HCT116 (cell line): ENCODE measurements at regions not wholly inside any gene's neighbourhood (a gene's known extent, or its start where the extent isn't known, plus 50 kb on each side); places are given as distances from the start of the nearest gene placed in this dataset.

Experiments
- ATAC-seq: fragments of 200-7000 bp; cut with Tn5 transposase; 2 replicates; pipeline ENCODE4 v1.9.1; 2020; ENCODE audit warnings: mild to moderate bottlenecking, moderate library complexity
- BruUV-seq: library from RNA; stranded (reverse); fragments of 400-500 nt; replicated peaks from 2 replicates; lab custom pipeline; 2021; lab: Mats Ljungman, UMichigan
- CTCF ChIA-PET: fragments of 300-600 bp; sonication (Branson Sonifier 250); formaldehyde crosslinking; loops from one replicate; lab custom pipeline; 2021; ENCODE audit warnings: antibody characterized with exemption; lab: Charles Lee
- POLR2A ChIA-PET: fragments of 300-600, 350-600 bp; sonication (Branson Sonifier 250); formaldehyde crosslinking; loops from one replicate; lab custom pipeline; 2021; ENCODE audit warnings: antibody characterized with exemption; lab: Charles Lee
- RAD21 ChIA-PET, 2 experiments: fragments of 300-600 bp; sonication (Branson Sonifier 250); formaldehyde crosslinking; loops; one replicate each; lab custom pipeline; 2023; ENCODE audit warnings: low total read pairs in 2 of 2; ENCODE audit not compliant: uncharacterized antibody in 2 of 2, unreplicated experiment in 2 of 2, low non-redundant PET in 1 of 2; lab: Charles Lee
- DNase-seq: peaks from one replicate; pipeline ENCODE4 v3.0.0-alpha.2; 2010; ENCODE audit warnings: low read depth, low spot score
- H2AFZ ChIP-seq: fragments of 200-600 bp; shearing (Covaris generic), sonication (generic); 2 replicates; pipeline ENCODE4 v1.6.1; 2017; ENCODE audit warnings: low read depth, mixed run types, mixed read lengths, antibody characterized with exemption, low read length; ENCODE audit not compliant: poor library complexity, severe bottlenecking
- H3K27ac ChIP-seq: 2 replicates; pipeline ENCODE4 v1.5.1; 2012; ENCODE audit warnings: low read depth, low read length
- H3K27me3 ChIP-seq: fragments of 200-600 bp; sonication (generic); 2 replicates; pipeline ENCODE4 v1.6.1; 2016; ENCODE audit warnings: mixed run types, low read length, mixed read lengths; ENCODE audit not compliant: insufficient read depth
- H3K36me3 ChIP-seq, 2 experiments: fragments of 200-500 bp in 1 of 2; fragments of 200-600 bp in 1 of 2; sonication (Bioruptor generic) in 1 of 2; sonication (generic) in 1 of 2; 2 replicates each; pipeline versions ENCODE4 v1.5.1 to v1.6.1; 2014 to 2016; ENCODE audit warnings: low read length in 2 of 2, inconsistent platforms in 1 of 2, mixed read lengths in 1 of 2, mixed run types in 1 of 2; ENCODE audit not compliant: insufficient read depth in 2 of 2, control insufficient read depth in 1 of 2
- H3K4me1 ChIP-seq, 2 experiments: fragments of 200-600 bp in 1 of 2; sonication (generic) in 1 of 2; 2 replicates each; pipeline versions ENCODE4 v1.5.1 to v1.6.1; 2012 to 2017; ENCODE audit warnings: low read length in 2 of 2, inconsistent platforms in 1 of 2, mild to moderate bottlenecking in 1 of 2, mixed read lengths in 1 of 2, mixed run types in 1 of 2, moderate library complexity in 1 of 2; ENCODE audit not compliant: insufficient read depth in 2 of 2, control insufficient read depth in 1 of 2
- H3K4me2 ChIP-seq: fragments of 200-600 bp; sonication (generic); 2 replicates; pipeline ENCODE4 v1.6.1; 2017; ENCODE audit warnings: mixed run types, low read length, mixed read lengths
- H3K4me3 ChIP-seq, 2 experiments: fragments of 200-600 bp in 1 of 2; sonication (generic) in 1 of 2; replicated peaks in 1 of 2; 2 replicates each; pipeline ENCODE4 v1.5.1; 2011 to 2016; ENCODE audit warnings: low read length in 2 of 2, control low read depth in 1 of 2, low read depth in 1 of 2, mild to moderate bottlenecking in 1 of 2, mixed read lengths in 1 of 2, mixed run types in 1 of 2
- H3K79me2 ChIP-seq: fragments of 200-600 bp; sonication (generic); 2 replicates; pipeline ENCODE4 v1.6.1; 2017; ENCODE audit warnings: mild to moderate bottlenecking, mixed run types, low read length, moderate library complexity, mixed read lengths; ENCODE audit not compliant: insufficient read depth
- H3K9ac ChIP-seq: fragments of 200-600 bp; sonication (generic); 2 replicates; pipeline ENCODE4 v1.6.1; 2016; ENCODE audit warnings: low read length, mixed read lengths
- H3K9me2 ChIP-seq: fragments of 200-600 bp; sonication (generic), shearing (Covaris generic); 2 replicates; pipeline ENCODE4 v1.6.1; 2017; ENCODE audit warnings: mixed run types, mild to moderate bottlenecking, moderate library complexity; ENCODE audit not compliant: insufficient read depth
- H3K9me3 ChIP-seq, 2 experiments: fragments of 200-500 bp in 1 of 2; fragments of 200-600 bp in 1 of 2; sonication (Bioruptor generic) in 1 of 2; sonication (generic) in 1 of 2; 2 replicates each; pipeline ENCODE4 v1.6.1; 2014 to 2017; ENCODE audit warnings: low read length in 2 of 2, mixed read lengths in 2 of 2, inconsistent platforms in 1 of 2, low read depth in 1 of 2, mild to moderate bottlenecking in 1 of 2, mixed run types in 1 of 2, moderate library complexity in 1 of 2; ENCODE audit not compliant: control insufficient read depth in 1 of 2, insufficient read depth in 1 of 2
- H4K20me1 ChIP-seq: fragments of 200-600 bp; sonication (generic), shearing (Covaris generic); 2 replicates; pipeline ENCODE4 v1.6.1; 2017; ENCODE audit warnings: mixed run types, mild to moderate bottlenecking, moderate library complexity; ENCODE audit not compliant: insufficient read depth
- CBX3 ChIP-seq: IDR thresholded peaks from 2 replicates; pipeline ENCODE4 v1.6.1; 2012; ENCODE audit warnings: low read depth
- CEBPB ChIP-seq: IDR thresholded peaks from 2 replicates; pipeline ENCODE4 v1.6.1; 2012; ENCODE audit warnings: low read depth
- EGR1 ChIP-seq: IDR thresholded peaks from 2 replicates; pipeline ENCODE4 v1.6.1; 2012; ENCODE audit warnings: low read depth
- ELF1 ChIP-seq: IDR thresholded peaks from 2 replicates; pipeline ENCODE4 v1.6.1; 2012; ENCODE audit warnings: low read depth, borderline replicate concordance
- EZH2phosphoT487 ChIP-seq: fragments of 200-600 bp; IDR thresholded peaks from 2 replicates; pipeline ENCODE4 v1.6.1; 2018; ENCODE audit warnings: antibody characterized with exemption, borderline replicate concordance
- FOSL1 ChIP-seq: IDR thresholded peaks from 2 replicates; pipeline ENCODE4 v1.6.1; 2012; ENCODE audit warnings: low read depth
- POLR2AphosphoS5 ChIP-seq: IDR thresholded peaks from 2 replicates; pipeline ENCODE4 v1.6.1; 2011; ENCODE audit warnings: mild to moderate bottlenecking, low read depth, low read length, moderate library complexity
- SRF ChIP-seq: IDR thresholded peaks from 2 replicates; pipeline ENCODE4 v1.6.1; 2012; ENCODE audit warnings: low read depth
- ZFX ChIP-seq: fragments of 450-650 bp; IDR thresholded peaks from 2 replicates; pipeline ENCODE4 v1.6.1; 2017
- ZNF274 ChIP-seq: fragments of 200-500 bp; sonication (Bioruptor generic); IDR thresholded peaks from 2 replicates; pipeline ENCODE4 v1.6.1; 2014; ENCODE audit warnings: mild to moderate bottlenecking, low read depth, low read length, inconsistent platforms
- intact Hi-C: fragments of 100-400 bp; cut with micrococcal nuclease; formaldehyde crosslinking; loops from 2 replicates; pipeline ENCODE4 v1.10.0; 2022
- TF ChIP-seq, protein P1 (sequence below): IDR thresholded peaks from 2 replicates; pipeline ENCODE4 v1.6.1; 2011; ENCODE audit warnings: mild to moderate bottlenecking, low read length, moderate library complexity; ENCODE audit not compliant: insufficient replicate concordance; ENCODE audit errors: extremely low read depth
- TF ChIP-seq, protein P2 (sequence below): IDR thresholded peaks from 2 replicates; pipeline ENCODE4 v1.6.1; 2012
- TF ChIP-seq, protein P3 (sequence below): IDR thresholded peaks from 2 replicates; pipeline ENCODE4 v1.6.1; 2012; ENCODE audit warnings: low read depth
- TF ChIP-seq, protein P4 (sequence below), 3 experiments: fragments of 200-600 bp in 1 of 3; sonication (generic) in 1 of 3; IDR thresholded peaks in 2 of 3; conservative IDR thresholded peaks in 1 of 3; 2 replicates each; pipeline ENCODE4 v1.5.1; 2012 to 2017; ENCODE audit warnings: low read depth in 2 of 3, low read length in 2 of 3, antibody characterized with exemption in 1 of 3, borderline replicate concordance in 1 of 3, control low read depth in 1 of 3, mild to moderate bottlenecking in 1 of 3, mixed read lengths in 1 of 3, mixed run types in 1 of 3, moderate library complexity in 1 of 3; ENCODE audit not compliant: insufficient read depth in 1 of 3

DNA sequence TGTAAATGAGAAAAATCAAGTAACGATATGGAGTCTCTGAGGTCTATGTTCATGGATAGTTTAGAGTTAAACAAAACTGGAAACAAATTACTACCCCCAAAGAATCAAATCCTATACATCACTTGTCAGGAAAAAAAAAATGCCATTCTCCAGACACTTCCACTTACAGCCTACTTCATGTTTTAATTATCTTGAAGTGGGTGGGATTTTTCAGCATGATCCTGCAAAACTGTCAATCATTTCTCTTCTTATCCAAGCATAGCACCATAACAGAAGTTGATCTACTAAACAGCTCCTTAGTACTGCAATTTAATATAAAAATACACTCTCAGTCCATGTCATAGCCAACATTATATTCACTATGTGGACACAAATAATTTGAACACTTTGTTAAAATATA, 833.9 kb downstream of the TUSC7 start:
- no peak for TF ChIP-seq EZH2phosphoT487
- TF ChIP-seq POLR2AphosphoS5: no peak
- no peak for TF ChIP-seq EGR1
- TF ChIP-seq, protein P1, sequence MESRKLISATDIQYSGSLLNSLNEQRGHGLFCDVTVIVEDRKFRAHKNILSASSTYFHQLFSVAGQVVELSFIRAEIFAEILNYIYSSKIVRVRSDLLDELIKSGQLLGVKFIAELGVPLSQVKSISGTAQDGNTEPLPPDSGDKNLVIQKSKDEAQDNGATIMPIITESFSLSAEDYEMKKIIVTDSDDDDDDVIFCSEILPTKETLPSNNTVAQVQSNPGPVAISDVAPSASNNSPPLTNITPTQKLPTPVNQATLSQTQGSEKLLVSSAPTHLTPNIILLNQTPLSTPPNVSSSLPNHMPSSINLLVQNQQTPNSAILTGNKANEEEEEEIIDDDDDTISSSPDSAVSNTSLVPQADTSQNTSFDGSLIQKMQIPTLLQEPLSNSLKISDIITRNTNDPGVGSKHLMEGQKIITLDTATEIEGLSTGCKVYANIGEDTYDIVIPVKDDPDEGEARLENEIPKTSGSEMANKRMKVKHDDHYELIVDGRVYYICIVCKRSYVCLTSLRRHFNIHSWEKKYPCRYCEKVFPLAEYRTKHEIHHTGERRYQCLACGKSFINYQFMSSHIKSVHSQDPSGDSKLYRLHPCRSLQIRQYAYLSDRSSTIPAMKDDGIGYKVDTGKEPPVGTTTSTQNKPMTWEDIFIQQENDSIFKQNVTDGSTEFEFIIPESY: no peak
- TF ChIP-seq, protein P2, sequence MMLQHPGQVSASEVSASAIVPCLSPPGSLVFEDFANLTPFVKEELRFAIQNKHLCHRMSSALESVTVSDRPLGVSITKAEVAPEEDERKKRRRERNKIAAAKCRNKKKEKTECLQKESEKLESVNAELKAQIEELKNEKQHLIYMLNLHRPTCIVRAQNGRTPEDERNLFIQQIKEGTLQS: no peak
- TF ChIP-seq ZNF274: no peak
- TF ChIP-seq ZFX: no peak
- TF ChIP-seq CEBPB: no peak
- TF ChIP-seq, protein P3, sequence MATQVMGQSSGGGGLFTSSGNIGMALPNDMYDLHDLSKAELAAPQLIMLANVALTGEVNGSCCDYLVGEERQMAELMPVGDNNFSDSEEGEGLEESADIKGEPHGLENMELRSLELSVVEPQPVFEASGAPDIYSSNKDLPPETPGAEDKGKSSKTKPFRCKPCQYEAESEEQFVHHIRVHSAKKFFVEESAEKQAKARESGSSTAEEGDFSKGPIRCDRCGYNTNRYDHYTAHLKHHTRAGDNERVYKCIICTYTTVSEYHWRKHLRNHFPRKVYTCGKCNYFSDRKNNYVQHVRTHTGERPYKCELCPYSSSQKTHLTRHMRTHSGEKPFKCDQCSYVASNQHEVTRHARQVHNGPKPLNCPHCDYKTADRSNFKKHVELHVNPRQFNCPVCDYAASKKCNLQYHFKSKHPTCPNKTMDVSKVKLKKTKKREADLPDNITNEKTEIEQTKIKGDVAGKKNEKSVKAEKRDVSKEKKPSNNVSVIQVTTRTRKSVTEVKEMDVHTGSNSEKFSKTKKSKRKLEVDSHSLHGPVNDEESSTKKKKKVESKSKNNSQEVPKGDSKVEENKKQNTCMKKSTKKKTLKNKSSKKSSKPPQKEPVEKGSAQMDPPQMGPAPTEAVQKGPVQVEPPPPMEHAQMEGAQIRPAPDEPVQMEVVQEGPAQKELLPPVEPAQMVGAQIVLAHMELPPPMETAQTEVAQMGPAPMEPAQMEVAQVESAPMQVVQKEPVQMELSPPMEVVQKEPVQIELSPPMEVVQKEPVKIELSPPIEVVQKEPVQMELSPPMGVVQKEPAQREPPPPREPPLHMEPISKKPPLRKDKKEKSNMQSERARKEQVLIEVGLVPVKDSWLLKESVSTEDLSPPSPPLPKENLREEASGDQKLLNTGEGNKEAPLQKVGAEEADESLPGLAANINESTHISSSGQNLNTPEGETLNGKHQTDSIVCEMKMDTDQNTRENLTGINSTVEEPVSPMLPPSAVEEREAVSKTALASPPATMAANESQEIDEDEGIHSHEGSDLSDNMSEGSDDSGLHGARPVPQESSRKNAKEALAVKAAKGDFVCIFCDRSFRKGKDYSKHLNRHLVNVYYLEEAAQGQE: no peak
- TF ChIP-seq, protein P4, sequence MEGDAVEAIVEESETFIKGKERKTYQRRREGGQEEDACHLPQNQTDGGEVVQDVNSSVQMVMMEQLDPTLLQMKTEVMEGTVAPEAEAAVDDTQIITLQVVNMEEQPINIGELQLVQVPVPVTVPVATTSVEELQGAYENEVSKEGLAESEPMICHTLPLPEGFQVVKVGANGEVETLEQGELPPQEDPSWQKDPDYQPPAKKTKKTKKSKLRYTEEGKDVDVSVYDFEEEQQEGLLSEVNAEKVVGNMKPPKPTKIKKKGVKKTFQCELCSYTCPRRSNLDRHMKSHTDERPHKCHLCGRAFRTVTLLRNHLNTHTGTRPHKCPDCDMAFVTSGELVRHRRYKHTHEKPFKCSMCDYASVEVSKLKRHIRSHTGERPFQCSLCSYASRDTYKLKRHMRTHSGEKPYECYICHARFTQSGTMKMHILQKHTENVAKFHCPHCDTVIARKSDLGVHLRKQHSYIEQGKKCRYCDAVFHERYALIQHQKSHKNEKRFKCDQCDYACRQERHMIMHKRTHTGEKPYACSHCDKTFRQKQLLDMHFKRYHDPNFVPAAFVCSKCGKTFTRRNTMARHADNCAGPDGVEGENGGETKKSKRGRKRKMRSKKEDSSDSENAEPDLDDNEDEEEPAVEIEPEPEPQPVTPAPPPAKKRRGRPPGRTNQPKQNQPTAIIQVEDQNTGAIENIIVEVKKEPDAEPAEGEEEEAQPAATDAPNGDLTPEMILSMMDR (IDR thresholded peaks at IDR 0.05 in 2 of 3, conservative IDR thresholded peaks at IDR 0.05 in 1 of 3; ENCODE audit: borderline replicate concordance in 1 of 3, insufficient read depth in 1 of 3, low read depth in 2 of 3, low read length in 2 of 3): no peak
- TF ChIP-seq SRF: no peak
- no peak for TF ChIP-seq CBX3
- TF ChIP-seq ELF1: no peak
- no peak for TF ChIP-seq FOSL1
- ChIA-PET RAD21 (no interaction called here), CTCF (no interaction called here), POLR2A (no interaction called here)
- no peaks in the 10 kb centered on the region for H3K9me2 ChIP-seq
- H3K9me3 ChIP-seq: no peaks in the 10 kb centered on the region
- no peaks in the 10 kb centered on the region for H4K20me1 ChIP-seq
- H3K27ac ChIP-seq: no peak overlapping the region
- no peak overlapping the region for H3K4me3 ChIP-seq
- no peak overlapping the region for H2AFZ ChIP-seq
- no peak overlapping the region for H3K9ac ChIP-seq
- H3K79me2 ChIP-seq: no peaks in the 10 kb centered on the region
- intact Hi-C loops: no loop called here
- no peak for DNase-seq
- no peaks in the 10 kb centered on the region for H3K4me1 ChIP-seq
- ATAC-seq: no peak
- no peaks in the 10 kb centered on the region for H3K36me3 ChIP-seq
- no TSS peak for BruUV-seq
- no peak overlapping the region for H3K4me2 ChIP-seq
- no peaks in the 10 kb centered on the region for H3K27me3 ChIP-seq
